SJCRH30 (cell line): ENCODE measurements at regions not wholly inside any gene's neighbourhood (a gene's known extent, or its start where the extent isn't known, plus 50 kb on each side); places are given as distances from the start of the nearest gene placed in this dataset.

Experiments used
- DNase-seq, 2 experiments: peaks; one replicate each; pipeline ENCODE4 v3.0.0-alpha.2; 2015 to 2020
- H3K27ac ChIP-seq: fragments of 250-450 bp; sonication (Bioruptor Pico); 2 replicates; pipeline ENCODE4 v1.5.1; 2020; ENCODE audit warnings: mild to moderate bottlenecking, moderate library complexity
- H3K27me3 ChIP-seq: fragments of 250-450 bp; sonication (Bioruptor Pico); 2 replicates; pipeline ENCODE4 v1.5.1; 2020; ENCODE audit warnings: mild to moderate bottlenecking, moderate library complexity
- H3K36me3 ChIP-seq: fragments of 250-450 bp; sonication (Bioruptor Pico); 2 replicates; pipeline ENCODE4 v1.5.1; 2020; ENCODE audit warnings: mild to moderate bottlenecking, moderate library complexity
- H3K4me1 ChIP-seq: fragments of 250-450 bp; sonication (Bioruptor Pico); 2 replicates; pipeline ENCODE4 v1.5.1; 2020; ENCODE audit warnings: mild to moderate bottlenecking, moderate library complexity
- H3K4me3 ChIP-seq: fragments of 250-450 bp; sonication (Bioruptor Pico); 2 replicates; pipeline ENCODE4 v1.5.1; 2020; ENCODE audit warnings: mild to moderate bottlenecking, moderate library complexity
- H3K9me3 ChIP-seq: fragments of 250-450 bp; sonication (Bioruptor Pico); replicated peaks from 2 replicates; pipeline ENCODE4 v1.5.1; 2020; ENCODE audit warnings: mild to moderate bottlenecking, moderate library complexity

DNA sequence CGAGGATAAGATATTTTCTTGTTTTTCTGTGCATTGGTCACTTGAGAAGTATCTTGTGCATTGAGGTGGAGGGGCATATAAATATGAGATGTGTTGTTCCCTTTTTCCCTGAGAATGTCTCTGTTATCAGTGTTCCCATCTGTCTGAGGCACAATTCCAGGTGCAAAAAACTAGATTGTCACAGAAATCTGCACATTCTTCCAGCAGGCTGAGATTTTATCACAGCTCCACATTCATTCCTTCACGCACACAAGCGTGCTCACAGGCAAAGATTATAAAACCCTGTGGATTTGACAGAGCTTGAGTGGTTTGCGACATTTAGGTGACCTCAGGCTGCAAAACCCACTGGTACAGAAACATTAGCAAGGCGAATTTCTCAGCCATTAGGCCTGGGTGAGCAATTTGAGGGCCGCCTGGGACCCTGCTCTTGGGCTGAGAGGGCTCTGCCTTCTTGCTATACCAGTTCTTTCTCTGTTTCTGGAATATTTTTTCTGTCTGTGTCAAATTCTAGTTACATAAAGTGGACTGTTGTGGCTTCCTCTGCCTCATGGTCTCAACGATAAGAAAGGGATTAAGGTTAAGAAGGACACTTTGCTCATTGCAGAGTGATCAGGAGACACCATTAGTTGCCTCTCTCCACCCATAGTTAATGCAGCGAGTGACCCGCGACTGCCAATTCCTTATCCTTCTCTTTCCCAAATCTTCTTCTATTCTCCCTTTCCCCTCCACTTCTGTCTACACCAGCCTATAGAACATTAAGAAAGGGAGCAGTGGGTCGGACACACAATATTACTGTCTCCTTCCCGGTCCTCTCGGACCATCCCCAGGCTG, 86.7 kb upstream of the C1QTNF7 start:
- peaks cover 7% of the 10 kb centered on the region; the same call in 1 of the 2 replicates for H3K4me1 ChIP-seq
- no peaks in the 10 kb centered on the region for H3K9me3 ChIP-seq
- no peak overlapping the region for H3K27ac ChIP-seq
- H3K27me3 ChIP-seq = no peaks in the 10 kb centered on the region
- no peak for DNase-seq
- no peaks in the 10 kb centered on the region for H3K36me3 ChIP-seq
- no peak overlapping the region for H3K4me3 ChIP-seq

DNA sequence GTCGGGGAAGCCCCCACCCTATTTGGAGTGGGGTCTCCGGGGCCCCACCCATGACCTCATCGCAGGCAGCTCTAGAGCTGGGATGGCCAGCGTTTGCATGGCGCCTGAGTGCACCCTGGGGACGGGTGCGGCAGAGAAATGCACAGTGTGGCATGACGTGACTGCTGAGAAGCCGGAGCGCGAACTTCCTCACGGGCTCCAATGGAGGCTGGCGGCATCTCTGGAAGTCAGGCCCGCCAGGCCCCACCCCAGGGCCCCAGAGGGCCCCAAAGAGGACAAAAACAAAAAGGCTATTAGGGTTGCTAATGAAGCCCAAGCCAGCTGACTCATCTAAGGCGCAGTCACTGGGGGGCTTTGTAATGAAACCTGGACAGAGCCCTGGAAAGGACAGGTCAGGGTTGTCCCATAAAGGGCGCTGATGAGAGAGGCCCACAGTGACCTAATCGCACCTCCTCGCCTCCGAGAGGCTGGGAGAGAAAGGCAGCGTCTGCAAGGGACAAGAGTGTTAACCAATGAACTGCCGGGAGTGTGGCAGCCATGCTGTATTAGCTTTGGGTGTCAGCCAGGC, 86.0 kb upstream of the C1QTNF7 start:
- no peak for DNase-seq
- H3K9me3 ChIP-seq = no peaks in the 10 kb centered on the region

DNA sequence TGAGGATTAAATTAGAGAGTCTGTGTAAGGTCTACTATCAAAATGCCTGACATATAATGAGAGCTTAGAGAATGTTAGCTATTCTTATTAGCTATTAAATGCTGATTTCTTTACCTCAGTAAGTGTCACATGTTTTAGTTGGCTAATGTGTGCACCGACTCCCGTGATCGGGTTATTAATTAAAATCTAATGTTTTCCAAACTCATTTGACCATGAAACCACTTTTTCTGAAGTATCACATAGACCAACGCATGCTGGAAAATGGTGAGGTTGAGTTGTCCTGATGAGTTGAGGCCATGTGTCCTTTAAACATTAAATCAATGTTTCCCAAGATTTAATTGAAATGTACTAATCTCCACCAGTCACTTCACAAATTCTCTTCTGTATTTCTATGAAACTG, 84.8 kb upstream of the C1QTNF7 start:
- Histone ChIP-seq H3K4me1 (0 out of 2 replicates have a peak, but pooled peaks cover 3% of the 10 kb centered on the region), H3K4me3 (no peak overlapping the region), H3K36me3 (no peaks in the 10 kb centered on the region), H3K9me3 (no peaks in the 10 kb centered on the region), H3K27ac (no peak overlapping the region), H3K27me3 (no peaks in the 10 kb centered on the region)
- no peak for DNase-seq

More for the DNA sequence above, 86.0 kb upstream of the C1QTNF7 start:
- H3K36me3 ChIP-seq = no peaks in the 10 kb centered on the region
- no peaks in the 10 kb centered on the region for H3K27me3 ChIP-seq
- H3K27ac ChIP-seq = no peak overlapping the region
- H3K4me3 ChIP-seq = no peak overlapping the region
- peaks cover 3% of the 10 kb centered on the region; the same call in 1 of the 2 replicates for H3K4me1 ChIP-seq

DNA sequence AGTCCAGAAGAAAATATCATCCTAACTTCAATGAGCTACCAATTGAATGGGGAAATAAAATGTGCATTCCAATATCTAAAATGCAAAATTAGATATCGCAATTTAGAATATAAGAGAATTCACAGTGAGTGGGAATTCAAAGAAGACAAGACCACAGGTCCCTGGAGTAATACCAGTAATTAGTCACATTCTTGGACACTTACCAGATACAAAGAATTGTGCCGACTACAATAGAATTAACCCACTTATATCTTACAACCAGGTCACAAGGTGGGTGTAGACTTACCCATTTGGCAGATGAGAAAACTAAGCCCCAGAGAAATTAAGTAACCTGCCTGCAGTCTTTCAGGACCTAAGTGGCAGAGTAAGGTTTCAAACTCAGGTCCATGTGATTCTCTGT, 84.3 kb upstream of the C1QTNF7 start:
- no peak overlapping the region for H3K27ac ChIP-seq
- DNase-seq = no peak

DNA sequence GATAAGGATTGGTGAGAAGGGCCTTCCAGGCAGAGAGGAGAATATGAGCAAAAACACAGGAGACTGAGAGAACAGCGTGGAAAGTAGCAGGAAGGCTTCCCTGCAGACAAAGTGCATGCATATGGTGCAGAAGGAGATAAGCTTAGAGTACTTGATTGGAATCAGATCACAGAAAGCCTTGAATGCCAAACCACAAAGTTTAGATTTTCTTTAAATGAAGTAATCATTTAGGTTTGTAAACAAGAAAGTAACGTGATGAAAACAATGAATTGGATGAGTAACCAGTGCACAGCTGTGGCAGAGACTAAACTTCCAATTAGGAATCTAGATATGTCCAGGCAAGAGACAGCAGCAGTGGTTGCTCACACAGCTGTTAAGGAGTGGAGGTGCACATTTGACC, 83.8 kb upstream of the C1QTNF7 start:
- DNase-seq = peak; percentile 19 to 37
- Histone ChIP-seq H3K36me3 (no peaks in the 10 kb centered on the region), H3K9me3 (no peaks in the 10 kb centered on the region), H3K4me3 (no peak overlapping the region), H3K27me3 (no peaks in the 10 kb centered on the region), H3K4me1 (peaks cover 10% of the 10 kb centered on the region), H3K27ac (no peak overlapping the region)

More for the DNA sequence above, 84.3 kb upstream of the C1QTNF7 start:
- Histone ChIP-seq H3K36me3 (no peaks in the 10 kb centered on the region), H3K9me3 (no peaks in the 10 kb centered on the region), H3K4me3 (no peak overlapping the region), H3K27me3 (no peaks in the 10 kb centered on the region), H3K4me1 (peaks cover 6% of the 10 kb centered on the region; the same call in 1 of the 2 replicates)

DNA sequence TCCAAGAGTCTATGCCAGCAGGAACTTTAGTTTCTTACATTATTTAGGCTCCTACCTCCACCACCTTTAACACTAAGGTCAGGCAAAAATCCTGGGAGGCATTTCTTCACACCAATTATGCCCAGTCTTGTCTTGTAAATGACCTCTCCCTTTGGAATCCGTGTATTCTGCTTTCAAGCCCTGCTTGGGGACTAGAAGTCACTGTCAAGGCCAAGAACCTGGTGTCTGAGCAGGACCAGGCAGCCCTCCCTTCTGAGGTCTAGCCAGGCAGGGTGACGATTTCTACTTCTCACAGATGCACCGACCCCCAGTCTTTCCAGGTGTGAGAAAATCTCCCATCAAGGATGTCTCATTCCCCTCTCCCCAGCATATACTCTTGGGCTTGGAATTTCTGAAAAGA, 82.7 kb upstream of the C1QTNF7 start:
- H3K36me3 ChIP-seq = no peaks in the 10 kb centered on the region
- H3K4me3 ChIP-seq = no peak overlapping the region
- H3K27me3 ChIP-seq = no peaks in the 10 kb centered on the region
- H3K27ac ChIP-seq = no peak overlapping the region
- DNase-seq = no peak
- peaks cover 10% of the 10 kb centered on the region for H3K4me1 ChIP-seq
- H3K9me3 ChIP-seq = no peaks in the 10 kb centered on the region

DNA sequence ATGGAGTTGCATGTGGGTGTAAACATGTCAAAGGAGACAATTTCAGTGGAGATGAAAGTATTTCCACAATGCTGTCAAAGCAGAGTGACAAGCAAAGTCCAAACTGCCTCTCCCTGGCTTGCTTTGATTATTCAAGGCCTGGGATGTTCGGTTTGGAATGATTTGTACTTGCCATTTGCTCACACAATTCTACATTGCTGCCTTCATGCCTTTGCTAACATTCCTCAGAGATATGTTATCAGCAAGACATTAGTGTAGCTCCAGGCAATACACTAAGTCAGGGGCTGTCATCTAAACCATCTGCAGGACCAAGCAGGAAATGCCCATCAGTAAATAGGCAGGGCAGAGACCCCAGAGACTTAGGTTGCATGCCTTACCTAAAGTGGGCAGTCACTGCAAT, 79.6 kb upstream of the C1QTNF7 start:
- no peak for DNase-seq
- Histone ChIP-seq H3K4me1 (peaks cover 10% of the 10 kb centered on the region), H3K27me3 (peaks cover 3% of the 10 kb centered on the region; the same call in 1 of the 2 replicates)

DNA sequence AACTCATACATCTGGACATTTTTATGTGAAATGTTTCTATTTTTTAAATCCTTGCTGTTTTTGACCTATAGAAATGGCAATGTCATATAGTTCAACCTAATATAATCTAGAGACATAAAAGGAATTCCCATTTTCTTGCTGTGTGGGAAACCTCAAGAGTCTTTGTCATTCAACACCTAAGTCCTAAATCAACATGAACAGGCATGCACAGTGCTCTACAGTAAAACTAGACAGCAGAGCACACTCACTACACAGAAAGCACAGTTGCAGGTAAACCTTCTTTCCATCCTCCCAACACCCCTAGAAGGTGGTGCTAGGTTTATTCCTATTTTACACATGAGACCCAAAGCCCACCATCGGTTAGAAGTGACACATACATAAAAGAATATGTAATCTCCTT, 79.1 kb upstream of the C1QTNF7 start:
- Histone ChIP-seq H3K36me3 (no peaks in the 10 kb centered on the region), H3K27me3 (peaks cover 3% of the 10 kb centered on the region; the same call in 1 of the 2 replicates), H3K27ac (no peak overlapping the region), H3K4me1 (peaks cover 10% of the 10 kb centered on the region), H3K9me3 (no peaks in the 10 kb centered on the region), H3K4me3 (no peak overlapping the region)
- DNase-seq = no peak

More for the DNA sequence above, 79.6 kb upstream of the C1QTNF7 start:
- no peak overlapping the region for H3K4me3 ChIP-seq
- no peaks in the 10 kb centered on the region for H3K9me3 ChIP-seq
- H3K27ac ChIP-seq = no peak overlapping the region
- H3K36me3 ChIP-seq = no peaks in the 10 kb centered on the region

DNA sequence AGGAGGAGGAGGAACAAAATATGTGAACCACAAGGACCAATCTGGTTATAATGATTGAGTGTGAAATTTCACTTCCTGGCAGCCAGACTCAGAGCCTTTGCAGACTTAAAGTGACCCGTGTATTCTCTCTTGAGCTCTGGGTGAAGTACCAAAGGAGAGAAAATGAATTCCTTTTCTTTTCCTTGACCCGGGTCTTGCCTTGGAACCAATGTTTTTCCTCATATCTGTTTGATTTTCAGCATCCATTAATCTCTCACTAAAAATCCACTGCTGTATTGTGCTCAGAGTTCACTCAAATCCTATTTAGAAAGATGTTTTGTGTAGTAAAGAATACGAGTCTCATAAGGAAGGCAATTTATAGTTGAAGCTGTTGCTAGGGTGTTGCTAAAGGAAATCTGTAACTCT, 78.3 kb upstream of the C1QTNF7 start:
- Histone ChIP-seq H3K36me3 (no peaks in the 10 kb centered on the region), H3K27ac (no peak overlapping the region), H3K4me3 (no peak overlapping the region), H3K4me1 (peaks cover 6% of the 10 kb centered on the region), H3K9me3 (no peaks in the 10 kb centered on the region), H3K27me3 (peaks cover 3% of the 10 kb centered on the region; the same call in 1 of the 2 replicates)
- peak in 1 of 2 experiments; percentile 14 for DNase-seq

DNA sequence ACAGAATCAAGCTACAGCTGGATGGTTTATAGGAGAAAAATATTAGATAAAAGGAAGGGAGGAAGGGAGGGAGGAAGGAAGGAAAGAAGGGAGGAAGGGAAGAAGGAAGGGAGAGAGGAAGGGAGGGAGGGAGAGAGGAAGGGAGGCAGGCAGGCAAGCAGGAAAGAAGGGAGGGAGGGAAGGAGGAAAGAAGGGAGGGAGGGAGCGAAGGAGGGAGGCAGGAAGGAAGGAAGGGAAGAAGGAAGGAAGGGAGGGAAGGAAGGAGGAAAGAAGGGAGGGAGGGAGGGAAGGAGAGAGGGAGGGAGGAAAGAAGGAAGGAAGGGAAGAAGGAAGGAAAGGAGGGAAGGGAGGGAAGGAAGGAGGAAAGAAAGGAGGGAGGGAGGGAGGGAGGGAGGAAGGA, 77.9 kb upstream of the C1QTNF7 start:
- peaks cover 3% of the 10 kb centered on the region; the same call in 1 of the 2 replicates for H3K27me3 ChIP-seq
- no peak overlapping the region for H3K4me3 ChIP-seq
- no peak overlapping the region for H3K27ac ChIP-seq
- no peak for DNase-seq
- H3K9me3 ChIP-seq = no peaks in the 10 kb centered on the region
- H3K4me1 ChIP-seq = peaks cover 6% of the 10 kb centered on the region
- no peaks in the 10 kb centered on the region for H3K36me3 ChIP-seq

DNA sequence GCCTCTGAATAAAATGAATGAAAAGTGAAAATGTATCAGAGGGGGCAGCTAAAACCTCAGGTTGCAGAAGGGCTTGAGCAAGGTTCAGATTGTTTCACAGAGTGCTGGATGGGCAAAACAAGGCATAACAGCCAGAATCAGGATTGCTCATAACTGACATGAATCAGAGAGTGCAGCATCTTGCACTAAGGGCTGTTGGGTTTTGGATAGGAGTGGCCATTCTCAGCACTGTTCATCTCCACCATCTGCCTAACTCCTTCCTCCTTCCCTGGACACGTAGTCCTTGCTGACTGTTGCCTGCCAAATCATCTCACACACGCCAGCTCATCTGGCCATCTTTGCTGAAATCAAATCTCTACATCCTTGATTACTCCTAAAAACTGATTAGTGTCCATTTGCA, 75.3 kb upstream of the C1QTNF7 start:
- Histone ChIP-seq H3K36me3 (no peaks in the 10 kb centered on the region), H3K9me3 (no peaks in the 10 kb centered on the region), H3K27ac (no peak overlapping the region), H3K27me3 (peaks cover 3% of the 10 kb centered on the region; the same call in 1 of the 2 replicates), H3K4me1 (peaks cover 6% of the 10 kb centered on the region), H3K4me3 (no peak overlapping the region)
- DNase-seq = no peak

DNA sequence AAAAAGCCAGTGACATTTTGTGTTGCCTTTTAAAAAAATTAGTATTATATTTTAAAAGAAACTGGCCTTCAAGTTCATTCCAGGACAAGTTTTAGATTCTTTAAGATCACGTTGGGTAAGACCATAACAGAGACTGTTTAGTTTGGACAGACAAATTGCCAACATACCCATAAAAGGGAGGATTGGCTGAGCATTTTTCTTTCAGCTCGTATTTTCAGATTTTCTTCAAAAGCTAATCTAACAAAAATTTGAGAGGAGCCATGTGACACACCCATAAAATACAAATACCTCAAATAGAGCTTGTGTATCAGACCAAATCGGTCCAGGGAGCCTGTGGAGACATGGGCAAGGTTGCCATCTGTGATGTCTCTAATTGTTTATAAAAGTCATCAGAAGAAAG, 74.6 kb upstream of the C1QTNF7 start:
- peaks cover 6% of the 10 kb centered on the region for H3K4me1 ChIP-seq
- no peak for DNase-seq
- no peak overlapping the region for H3K27ac ChIP-seq

DNA sequence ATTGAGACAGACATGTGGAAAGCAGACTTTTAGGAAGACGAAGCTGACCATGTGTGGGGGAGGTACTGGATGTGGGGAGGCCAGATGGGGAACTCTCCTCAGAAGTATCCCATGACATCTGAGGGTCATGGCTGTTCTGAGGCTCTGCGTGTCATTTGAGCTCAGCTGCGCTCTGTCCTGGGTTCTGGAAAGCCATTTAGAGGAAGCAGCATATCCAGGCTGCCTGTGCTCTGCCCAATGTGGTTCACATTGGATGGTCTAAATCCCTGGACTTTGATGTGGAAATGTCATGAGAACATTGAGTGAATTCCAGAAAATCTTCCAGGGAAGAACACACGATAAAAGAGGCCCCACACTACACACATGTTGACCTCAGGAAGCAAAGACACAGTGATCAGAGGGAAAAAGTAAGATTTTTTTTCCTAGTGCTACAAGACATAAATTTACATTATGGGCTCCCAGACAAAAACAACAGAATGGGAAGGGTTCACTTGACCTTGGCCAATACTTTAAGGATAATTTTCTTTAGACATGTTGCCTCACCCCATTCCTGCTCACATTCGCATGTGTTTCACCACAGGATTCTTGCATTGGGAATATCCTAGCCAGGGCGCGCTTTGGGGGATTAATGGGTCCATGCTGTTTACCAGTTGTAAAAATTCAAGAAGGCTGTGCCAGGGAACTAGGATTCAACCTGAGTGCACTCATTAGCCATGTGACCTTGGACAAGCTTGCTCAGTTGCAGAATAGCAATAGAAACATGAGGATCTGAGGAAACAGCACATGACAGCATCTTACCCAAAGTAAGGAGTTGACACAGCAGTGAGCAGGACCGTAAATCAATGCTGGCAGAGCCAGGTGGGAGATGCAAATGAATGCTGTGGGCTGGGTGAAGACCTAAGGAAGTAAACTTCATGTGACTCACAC, 73.2 kb upstream of the C1QTNF7 start:
- no peaks in the 10 kb centered on the region; the same call in 1 of the 2 replicates for H3K4me1 ChIP-seq
- no peak for DNase-seq
- H3K4me3 ChIP-seq = no peak overlapping the region
- H3K36me3 ChIP-seq = no peaks in the 10 kb centered on the region
- H3K27me3 ChIP-seq = peaks cover 3% of the 10 kb centered on the region; the same call in 1 of the 2 replicates
- no peak overlapping the region for H3K27ac ChIP-seq
- H3K9me3 ChIP-seq = no peaks in the 10 kb centered on the region

More for the DNA sequence above, 74.6 kb upstream of the C1QTNF7 start:
- H3K36me3 ChIP-seq = no peaks in the 10 kb centered on the region
- H3K4me3 ChIP-seq = no peak overlapping the region
- H3K27me3 ChIP-seq = peaks cover 3% of the 10 kb centered on the region; the same call in 1 of the 2 replicates
- no peaks in the 10 kb centered on the region for H3K9me3 ChIP-seq

DNA sequence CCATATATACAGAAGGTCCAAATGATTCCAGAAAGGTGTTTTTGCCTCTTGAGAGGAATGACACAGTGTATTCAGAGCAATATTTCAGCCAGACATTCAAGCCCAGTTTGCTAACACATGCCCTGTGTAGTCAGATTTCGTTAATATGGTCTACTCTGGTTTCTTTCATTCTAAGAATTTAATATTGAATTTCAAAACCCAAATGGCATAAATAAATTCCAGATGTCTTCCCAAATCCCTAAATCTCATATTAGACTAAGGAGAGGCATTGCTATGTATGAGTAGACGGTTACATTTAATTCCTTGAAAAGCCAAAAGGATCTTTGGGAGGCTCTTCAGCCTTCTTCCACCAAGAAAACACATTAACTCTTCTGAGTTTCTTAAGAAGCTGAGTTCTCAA, 66.3 kb upstream of the C1QTNF7 start:
- Histone ChIP-seq H3K27ac (no peak overlapping the region), H3K4me3 (no peak overlapping the region), H3K27me3 (no peaks in the 10 kb centered on the region), H3K9me3 (no peaks in the 10 kb centered on the region), H3K36me3 (no peaks in the 10 kb centered on the region), H3K4me1 (no peaks in the 10 kb centered on the region)
- no peak for DNase-seq
